BE2C (cell line): ENCODE measurements at regions not wholly inside any gene's neighbourhood (a gene's known extent, or its start where the extent isn't known, plus 50 kb on each side); places are given as distances from the start of the nearest gene placed in this dataset.

Source experiments
- DNase-seq: peaks from one replicate; pipeline ENCODE4 v3.0.0-alpha.2; 2020
- H3K27me3 ChIP-seq: fragments of 250-450 bp; sonication (Bioruptor Pico); 2 replicates; pipeline ENCODE4 v1.5.1; 2020; ENCODE audit warnings: mild to moderate bottlenecking
- H3K36me3 ChIP-seq: fragments of 250-450 bp; sonication (Bioruptor Pico); 2 replicates; pipeline ENCODE4 v1.5.1; 2020; ENCODE audit warnings: mild to moderate bottlenecking
- H3K4me1 ChIP-seq: fragments of 250-450 bp; sonication (Bioruptor Pico); 2 replicates; pipeline ENCODE4 v1.5.1; 2020
- H3K4me3 ChIP-seq: 2 replicates; pipeline ENCODE4 v1.5.1; 2011; ENCODE audit warnings: low read depth, low read length
- H3K9me3 ChIP-seq: fragments of 250-450 bp; sonication (Bioruptor Pico); 2 replicates; pipeline ENCODE4 v1.5.1; 2020
- CTCF ChIP-seq: IDR thresholded peaks from 2 replicates; pipeline ENCODE4 v1.5.1; 2012; ENCODE audit warnings: mild to moderate bottlenecking, low read depth, low read length

GRCh38 chr5:15993919-15994318 is 185.7 kb downstream of the MARCHF11 start:
- Histone ChIP-seq H3K36me3 (no peaks in the 10 kb centered on the region), H3K4me3 (no peak overlapping the region), H3K27me3 (no peaks in the 10 kb centered on the region), H3K9me3 (no peaks in the 10 kb centered on the region), H3K4me1 (peaks cover 15% of the 10 kb centered on the region)
- peak; percentile 67 for TF ChIP-seq CTCF
- DNase-seq = peak; percentile 13

DNA sequence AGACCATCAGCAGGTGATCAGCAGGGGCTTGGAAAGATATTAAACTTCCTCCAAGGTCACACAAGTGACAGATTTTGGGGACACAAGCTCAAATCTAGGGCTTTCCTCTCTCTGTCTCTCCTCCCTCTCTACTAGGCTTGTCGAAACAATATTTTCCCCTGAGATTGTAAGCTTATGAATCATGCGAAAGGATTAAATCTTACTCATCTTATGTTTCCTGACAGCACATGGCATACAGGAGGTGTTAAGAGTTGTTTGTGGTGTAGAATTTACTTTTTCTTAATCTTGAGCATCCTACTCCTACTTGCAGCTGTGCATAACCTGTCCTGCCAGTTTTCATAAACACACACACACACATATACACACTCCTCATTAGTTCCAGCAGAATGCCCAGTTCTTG is 186.3 kb downstream of the MARCHF11 start:
- Histone ChIP-seq H3K4me1 (peaks cover 15% of the 10 kb centered on the region), H3K9me3 (no peaks in the 10 kb centered on the region), H3K4me3 (no peak overlapping the region), H3K27me3 (no peaks in the 10 kb centered on the region), H3K36me3 (no peaks in the 10 kb centered on the region)
- TF ChIP-seq CTCF = no peak
- DNase-seq = no peak

DNA sequence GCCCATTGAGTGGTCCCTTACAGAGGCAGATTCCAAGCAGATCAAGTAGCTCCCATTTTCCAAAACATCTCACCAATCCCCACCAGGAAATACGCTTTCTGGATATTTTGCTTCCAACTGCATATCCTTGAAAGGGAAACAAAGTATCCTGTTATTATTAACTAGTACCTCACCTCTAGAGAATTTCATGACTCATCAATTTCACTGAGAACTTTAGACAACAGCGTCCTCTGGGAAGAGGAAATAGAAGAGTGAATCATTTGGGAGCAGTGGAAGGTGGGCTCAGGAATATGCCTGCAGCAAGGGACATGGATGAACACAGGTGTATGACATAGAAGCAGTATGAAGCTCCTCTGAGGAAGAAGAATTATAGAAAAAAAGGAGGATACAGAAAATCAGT is 186.7 kb downstream of the MARCHF11 start:
- Histone ChIP-seq H3K9me3 (no peaks in the 10 kb centered on the region), H3K4me3 (no peak overlapping the region), H3K36me3 (no peaks in the 10 kb centered on the region), H3K27me3 (no peaks in the 10 kb centered on the region), H3K4me1 (peaks cover 15% of the 10 kb centered on the region)
- DNase-seq = no peak
- TF ChIP-seq CTCF = no peak

DNA sequence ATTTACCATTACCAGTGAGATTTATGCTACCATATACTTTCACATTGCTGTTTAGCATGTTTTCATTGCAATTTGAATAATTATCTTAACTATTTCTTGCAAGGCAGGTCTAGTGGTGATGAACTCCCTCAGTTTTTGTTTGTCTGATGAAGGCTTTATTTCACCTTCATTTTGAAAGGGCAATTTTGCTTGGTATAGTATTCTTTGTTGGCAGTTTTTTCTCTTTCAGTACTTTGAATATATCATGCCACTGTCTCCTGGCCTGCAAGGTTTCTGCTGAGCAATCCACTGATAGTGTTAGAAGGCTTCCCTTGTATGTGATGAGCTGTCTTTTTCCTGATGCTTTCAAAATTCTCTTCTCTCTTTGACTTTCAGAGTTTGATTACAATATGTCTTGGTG is 188.0 kb downstream of the MARCHF11 start:
- no peak for TF ChIP-seq CTCF
- Histone ChIP-seq H3K9me3 (no peaks in the 10 kb centered on the region), H3K27me3 (no peaks in the 10 kb centered on the region), H3K4me3 (no peak overlapping the region), H3K36me3 (no peaks in the 10 kb centered on the region), H3K4me1 (peaks cover 15% of the 10 kb centered on the region)
- DNase-seq = no peak
